Nephron (organoid): ENCODE measurements at regions not wholly inside any gene's neighbourhood (a gene's known extent, or its start where the extent isn't known, plus 50 kb on each side); places are given as distances from the start of the nearest gene placed in this dataset.
"Not testable (repeated sequence)": the region's sequence is repeated elsewhere in the genome, so short reads cannot be mapped to it uniquely, and the experiment has no call there.

Experiments
- H3K27ac Mint-ChIP-seq, 3 experiments: 2 replicates each; pipeline ENCODE4 v1.8.0; 2020; ENCODE audit warnings: mixed read lengths in 3 of 3, mild to moderate bottlenecking in 2 of 3, moderate library complexity in 1 of 3
- H3K27me3 Mint-ChIP-seq: 2 replicates; pipeline ENCODE4 v1.8.0; 2021; ENCODE audit warnings: low read depth, mild to moderate bottlenecking, moderate library complexity, mixed read lengths
- H3K36me3 Mint-ChIP-seq: 2 replicates; pipeline ENCODE4 v1.8.0; 2020; ENCODE audit warnings: low read depth, mixed read lengths
- H3K4me1 Mint-ChIP-seq: 2 replicates; pipeline ENCODE4 v1.8.0; 2020; ENCODE audit warnings: mixed read lengths
- H3K4me3 Mint-ChIP-seq, 3 experiments: 2 replicates each; pipeline ENCODE4 v1.8.0; 2020; ENCODE audit warnings: mild to moderate bottlenecking in 3 of 3, mixed read lengths in 3 of 3, moderate library complexity in 2 of 3
- H3K9me3 Mint-ChIP-seq: 2 replicates; pipeline ENCODE4 v1.8.0; 2020; ENCODE audit warnings: mixed read lengths
- TF ChIP-seq, protein P1 (sequence below), 3 experiments: fragments of 200-600 bp; sonication (generic); IDR thresholded peaks; one replicate each; pipeline ENCODE4 v1.5.0; 2021; ENCODE audit warnings: antibody characterized with exemption in 3 of 3; ENCODE audit not compliant: unreplicated experiment in 3 of 3

DNA sequence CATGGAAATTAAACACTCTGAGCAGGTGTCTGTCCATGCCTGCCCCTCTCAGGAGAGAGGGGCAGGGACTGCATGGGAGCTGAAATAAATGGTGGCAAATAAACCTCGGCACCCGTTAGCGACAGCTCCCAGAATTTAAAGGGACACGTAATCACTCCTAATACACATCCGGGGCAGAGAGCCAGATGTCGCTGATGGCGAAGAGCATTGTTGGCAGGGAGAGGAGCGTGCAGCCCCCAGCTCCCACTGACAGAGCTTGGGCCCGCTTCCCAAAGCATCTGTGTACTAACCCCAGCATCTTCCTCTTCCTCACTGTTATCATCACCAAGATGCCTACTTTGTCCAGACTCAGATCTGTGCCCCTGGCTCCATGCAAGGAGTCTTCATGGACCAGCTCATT lies 85.8 kb downstream of the IRX5 start:
- H3K27me3 Mint-ChIP-seq: peaks cover 16% of the 10 kb centered on the region

DNA sequence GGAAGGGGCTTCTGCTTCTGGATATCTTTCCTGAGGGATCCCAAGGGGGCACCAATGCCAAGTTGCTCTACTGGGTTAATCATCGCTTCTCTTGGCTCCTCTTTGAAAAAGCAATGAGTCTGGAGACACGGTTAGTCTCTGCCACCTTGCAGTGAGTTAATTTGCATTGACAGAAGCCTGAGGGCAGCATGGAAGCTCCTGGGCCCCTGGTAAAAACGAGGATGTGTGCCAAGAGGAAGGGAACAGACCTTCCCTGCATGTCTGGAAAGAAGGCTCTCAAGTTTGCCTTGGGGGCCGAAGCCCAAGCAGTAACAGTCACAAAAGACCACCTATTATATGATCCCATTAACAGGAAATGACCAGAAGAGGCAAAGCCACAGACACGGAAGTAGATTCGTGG lies 86.7 kb downstream of the IRX5 start:
- Mint-ChIP-seq H3K27ac (no peak overlapping the region), H3K4me1 (no peaks in the 10 kb centered on the region), H3K27me3 (peaks cover 19% of the 10 kb centered on the region), H3K36me3 (no peaks in the 10 kb centered on the region), H3K4me3 (no peak overlapping the region), H3K9me3 (peaks cover 20% of the 10 kb centered on the region)
- TF ChIP-seq, protein P1, sequence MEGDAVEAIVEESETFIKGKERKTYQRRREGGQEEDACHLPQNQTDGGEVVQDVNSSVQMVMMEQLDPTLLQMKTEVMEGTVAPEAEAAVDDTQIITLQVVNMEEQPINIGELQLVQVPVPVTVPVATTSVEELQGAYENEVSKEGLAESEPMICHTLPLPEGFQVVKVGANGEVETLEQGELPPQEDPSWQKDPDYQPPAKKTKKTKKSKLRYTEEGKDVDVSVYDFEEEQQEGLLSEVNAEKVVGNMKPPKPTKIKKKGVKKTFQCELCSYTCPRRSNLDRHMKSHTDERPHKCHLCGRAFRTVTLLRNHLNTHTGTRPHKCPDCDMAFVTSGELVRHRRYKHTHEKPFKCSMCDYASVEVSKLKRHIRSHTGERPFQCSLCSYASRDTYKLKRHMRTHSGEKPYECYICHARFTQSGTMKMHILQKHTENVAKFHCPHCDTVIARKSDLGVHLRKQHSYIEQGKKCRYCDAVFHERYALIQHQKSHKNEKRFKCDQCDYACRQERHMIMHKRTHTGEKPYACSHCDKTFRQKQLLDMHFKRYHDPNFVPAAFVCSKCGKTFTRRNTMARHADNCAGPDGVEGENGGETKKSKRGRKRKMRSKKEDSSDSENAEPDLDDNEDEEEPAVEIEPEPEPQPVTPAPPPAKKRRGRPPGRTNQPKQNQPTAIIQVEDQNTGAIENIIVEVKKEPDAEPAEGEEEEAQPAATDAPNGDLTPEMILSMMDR (IDR thresholded peaks at IDR 0.05; ENCODE audit: unreplicated experiment in 3 of 3): no peak

More for the DNA sequence above, 85.8 kb downstream of the IRX5 start:
- H3K27ac Mint-ChIP-seq: no peak overlapping the region
- no peaks in the 10 kb centered on the region for H3K36me3 Mint-ChIP-seq
- H3K4me1 Mint-ChIP-seq: no peaks in the 10 kb centered on the region
- peaks cover 16% of the 10 kb centered on the region for H3K9me3 Mint-ChIP-seq
- no peak overlapping the region for H3K4me3 Mint-ChIP-seq
- TF ChIP-seq, protein P1 (IDR thresholded peaks at IDR 0.05; ENCODE audit: unreplicated experiment in 3 of 3): no peak

DNA sequence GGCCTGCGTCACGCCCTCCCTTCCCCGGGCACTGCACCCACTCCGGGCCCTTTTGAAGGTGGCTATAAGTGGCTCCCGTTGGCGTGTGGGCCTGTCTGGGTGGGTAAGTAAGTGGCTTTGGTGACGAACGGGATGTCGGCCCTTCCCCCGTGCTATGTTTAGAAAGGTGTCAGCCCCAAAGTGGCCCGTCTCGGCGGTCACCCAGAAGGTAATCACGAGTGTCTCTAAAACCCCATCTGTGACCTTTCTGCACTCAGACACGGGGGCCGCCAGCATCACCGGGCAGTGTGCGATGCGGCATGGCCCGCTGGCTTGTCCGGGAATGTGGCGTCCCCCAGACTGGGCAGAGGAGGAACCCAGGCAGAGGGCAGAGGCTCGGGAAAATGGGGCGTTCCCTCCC lies 88.2 kb downstream of the IRX5 start:
- no peaks in the 10 kb centered on the region for H3K4me1 Mint-ChIP-seq
- no peaks in the 10 kb centered on the region for H3K36me3 Mint-ChIP-seq
- peaks cover 19% of the 10 kb centered on the region for H3K27me3 Mint-ChIP-seq
- H3K27ac Mint-ChIP-seq: no peak overlapping the region
- H3K4me3 Mint-ChIP-seq: no peak overlapping the region
- H3K9me3 Mint-ChIP-seq: peaks cover 20% of the 10 kb centered on the region
- TF ChIP-seq, protein P1 (IDR thresholded peaks at IDR 0.05; ENCODE audit: unreplicated experiment in 3 of 3): no peak

DNA sequence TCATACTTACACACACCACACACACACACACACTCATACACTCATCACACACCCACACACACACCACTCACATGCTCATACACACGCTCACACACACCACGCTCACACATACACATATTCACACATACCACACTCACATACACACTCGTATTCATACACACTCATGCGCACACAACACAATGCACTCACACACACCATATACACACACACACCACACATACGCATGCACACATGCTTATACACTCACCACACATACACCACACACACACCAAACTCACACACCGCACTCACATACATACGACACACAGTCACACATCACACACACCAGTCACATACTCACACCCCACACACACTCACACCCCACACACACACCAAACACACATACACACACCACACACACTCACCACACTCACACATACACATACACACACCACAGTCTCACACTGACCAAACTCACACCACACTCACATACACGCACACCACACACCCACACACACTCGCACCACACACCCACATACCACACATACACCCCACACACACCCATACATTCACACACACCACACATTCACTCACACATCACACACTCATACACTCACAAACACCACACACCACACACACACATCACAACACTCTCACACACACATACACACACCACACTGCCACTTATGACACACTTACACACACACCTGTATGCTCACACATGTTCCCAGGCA lies 88.9 kb downstream of the IRX5 start:
- H3K27ac Mint-ChIP-seq: no peak overlapping the region
- TF ChIP-seq, protein P1 (IDR thresholded peaks at IDR 0.05; ENCODE audit: unreplicated experiment in 3 of 3): no peak
- peaks cover 21% of the 10 kb centered on the region for H3K9me3 Mint-ChIP-seq
- H3K4me3 Mint-ChIP-seq: no peak overlapping the region
- no peaks in the 10 kb centered on the region for H3K4me1 Mint-ChIP-seq
- peaks cover 20% of the 10 kb centered on the region for H3K27me3 Mint-ChIP-seq
- no peaks in the 10 kb centered on the region for H3K36me3 Mint-ChIP-seq

DNA sequence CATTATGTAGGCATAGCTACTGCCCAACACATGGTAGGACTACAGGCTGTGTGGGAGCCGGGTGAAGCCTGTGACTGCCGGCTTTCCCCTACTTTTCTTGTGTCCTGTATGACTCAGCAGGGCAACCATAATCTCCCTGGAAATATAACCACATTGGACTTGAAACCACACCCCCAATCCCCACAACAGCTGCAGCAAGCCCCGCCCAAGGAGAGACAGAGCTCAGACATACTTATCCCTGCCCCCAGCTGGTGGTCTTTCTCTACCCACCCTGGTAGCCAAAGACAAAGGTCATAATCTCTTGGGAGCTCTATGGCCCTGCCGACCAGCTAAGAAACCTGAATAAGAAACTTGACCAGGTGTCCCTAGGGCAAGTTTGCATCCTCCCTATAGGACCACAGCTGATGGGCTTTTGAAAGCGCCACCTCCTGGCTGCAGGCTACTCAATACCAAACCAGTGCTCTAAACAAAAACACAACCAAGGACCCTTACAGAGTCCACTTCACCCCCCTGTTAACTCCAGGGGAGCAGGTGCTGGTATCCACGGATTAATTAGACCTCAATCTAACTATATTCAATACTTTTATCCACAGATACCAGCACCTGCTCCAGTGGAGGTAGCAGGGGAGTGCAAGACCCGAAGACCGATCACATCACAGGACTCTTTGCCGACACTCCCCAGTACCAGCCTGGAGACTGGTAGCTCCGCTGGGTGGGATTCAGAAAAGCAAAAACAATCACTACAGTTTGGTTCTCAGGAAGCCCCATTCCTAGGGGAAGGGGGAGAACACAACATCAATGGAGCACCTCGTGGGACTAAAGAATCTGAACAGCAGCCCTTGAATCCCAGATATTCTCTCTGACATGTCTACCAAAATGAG lies 91.2 kb downstream of the IRX5 start:
- Mint-ChIP-seq H3K9me3 (peaks cover 41% of the 10 kb centered on the region), H3K27me3 (peaks cover 13% of the 10 kb centered on the region)

DNA sequence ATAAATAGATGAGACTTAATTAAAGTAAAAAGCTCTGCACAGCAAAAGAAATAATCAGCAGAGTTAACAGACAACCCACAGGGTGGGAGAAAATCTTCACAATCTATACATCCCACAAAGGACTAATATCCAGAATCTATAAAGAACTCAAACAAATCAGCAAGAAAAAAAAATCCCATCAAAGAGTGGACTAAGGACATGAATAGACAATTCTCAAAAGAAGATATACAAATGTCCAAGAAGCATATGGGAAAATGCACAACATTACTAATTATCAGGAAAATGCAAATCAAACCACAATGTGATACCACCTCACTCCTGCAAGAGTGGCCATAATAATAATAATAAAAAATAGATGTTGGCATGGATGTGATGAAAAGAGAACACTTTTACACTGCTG lies 96.6 kb downstream of the IRX5 start:
- H3K4me3 Mint-ChIP-seq, H3K4me1 Mint-ChIP-seq, H3K27ac Mint-ChIP-seq, H3K36me3 Mint-ChIP-seq: not testable (repeated sequence)
- peaks cover 43% of the 10 kb centered on the region for H3K9me3 Mint-ChIP-seq
- H3K27me3 Mint-ChIP-seq: peaks cover 17% of the 10 kb centered on the region

More for the DNA sequence above, 91.2 kb downstream of the IRX5 start:
- TF ChIP-seq, protein P1 (IDR thresholded peaks at IDR 0.05; ENCODE audit: unreplicated experiment in 3 of 3): no peak
- H3K4me3 Mint-ChIP-seq: no peak overlapping the region
- H3K27ac Mint-ChIP-seq: no peak overlapping the region
- no peaks in the 10 kb centered on the region for H3K4me1 Mint-ChIP-seq
- no peaks in the 10 kb centered on the region for H3K36me3 Mint-ChIP-seq
